GM12864 (cell line): ENCODE measurements at regions not wholly inside any gene's neighbourhood (a gene's known extent, or its start where the extent isn't known, plus 50 kb on each side); places are given as distances from the start of the nearest gene placed in this dataset.

Experiments used
- DNase-seq: peaks from one replicate; pipeline ENCODE4 v3.0.0-alpha.2; 2011; ENCODE audit warnings: low read depth
- H3K4me3 ChIP-seq: 2 replicates; pipeline ENCODE4 v1.5.1; 2011; ENCODE audit warnings: mild to moderate bottlenecking, low read depth, low read length, control low read depth
- CTCF ChIP-seq: IDR thresholded peaks from 2 replicates; pipeline ENCODE4 v1.5.1; 2011; ENCODE audit warnings: low read depth, mild to moderate bottlenecking, moderate library complexity, low read length, control low read depth, inconsistent platforms; ENCODE audit errors: missing control alignments

GRCh38 chr14:97282210-97283004, 485.2 kb downstream of the VRK1 start:
- no peak for DNase-seq
- H3K4me3 ChIP-seq: no peak overlapping the region
- TF ChIP-seq CTCF: no peak

GRCh38 chr14:97283005-97283403, 485.8 kb downstream of the VRK1 start:
- no peak for TF ChIP-seq CTCF
- H3K4me3 ChIP-seq: no peak overlapping the region
- DNase-seq: no peak

GRCh38 chr14:97283426-97283825, 486.2 kb downstream of the VRK1 start:
- no peak overlapping the region for H3K4me3 ChIP-seq
- DNase-seq: no peak

GRCh38 chr14:97283841-97284240, 486.7 kb downstream of the VRK1 start:
- no peak for DNase-seq
- H3K4me3 ChIP-seq: no peak overlapping the region
- TF ChIP-seq CTCF: no peak

More at GRCh38 chr14:97283426-97283825, 486.2 kb downstream of the VRK1 start:
- no peak for TF ChIP-seq CTCF

GRCh38 chr14:97287956-97288355, 490.8 kb downstream of the VRK1 start:
- TF ChIP-seq CTCF: no peak
- H3K4me3 ChIP-seq: no peak overlapping the region
- DNase-seq: no peak

- no peak for DNase-seq
- no peak overlapping the region for H3K4me3 ChIP-seq
- no peak for TF ChIP-seq CTCF
Measured at GRCh38 chr14:97290065-97290464, 492.9 kb downstream of the VRK1 start.

GRCh38 chr14:97290977-97291376, 493.8 kb downstream of the VRK1 start:
- no peak for DNase-seq
- H3K4me3 ChIP-seq: no peak overlapping the region
- TF ChIP-seq CTCF: no peak
